HG03558 (cell line): ENCODE measurements at regions not wholly inside any gene's neighbourhood (a gene's known extent, or its start where the extent isn't known, plus 50 kb on each side); places are given as distances from the start of the nearest gene placed in this dataset.

ENCODE experiments used
- ATAC-seq: cut with Tn5 transposase; IDR thresholded peaks from one replicate; pipeline ENCODE4 v1.9.1; 2021; ENCODE audit warnings: moderate number of reproducible peaks; ENCODE audit not compliant: unreplicated experiment; ENCODE audit errors: extremely low read depth

- no peak for ATAC-seq
These were observed 115.9 kb downstream of the ASB7 start for GRCh38 chr15:100718075-100718980.

- no peak for ATAC-seq
These were observed 118.1 kb downstream of the ASB7 start for GRCh38 chr15:100720406-100720967.

DNA sequence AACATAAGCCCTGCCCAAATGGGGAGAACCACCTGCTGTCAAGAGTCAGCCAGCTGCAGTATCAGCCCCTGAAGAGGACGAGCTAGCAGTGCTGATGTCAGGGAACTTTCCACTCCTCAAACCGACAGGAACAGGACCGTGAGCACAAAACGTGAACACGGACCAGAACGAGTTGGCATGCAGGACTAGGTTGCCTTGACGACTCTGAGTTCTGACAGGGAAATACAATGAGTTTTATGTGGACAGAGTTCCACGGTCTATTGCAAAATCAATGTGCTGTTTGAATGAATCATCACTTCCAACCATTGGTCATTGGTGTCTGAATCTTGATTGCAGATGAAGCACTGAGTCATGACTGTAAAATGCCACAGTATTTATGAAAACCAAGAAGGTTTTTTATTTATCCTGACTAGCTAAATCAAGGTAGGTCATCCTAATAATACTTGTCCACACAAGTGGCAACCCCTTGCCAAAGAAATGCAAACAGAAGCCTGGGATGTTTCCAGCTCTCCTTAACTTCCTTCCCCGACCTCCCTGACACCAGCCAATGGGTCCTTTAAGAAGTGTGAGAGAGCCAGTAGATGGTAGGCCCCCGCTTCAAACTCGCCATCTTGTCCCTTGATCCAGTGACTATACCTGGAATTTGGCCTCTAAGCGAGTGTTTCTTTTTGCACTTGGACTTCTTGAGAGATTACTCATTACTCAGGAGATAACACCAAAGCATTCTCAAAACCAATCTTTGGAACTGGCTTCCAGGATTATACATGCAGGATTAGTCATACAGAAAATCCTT lies 119.6 kb downstream of the ASB7 start:
- ATAC-seq = no peak

DNA sequence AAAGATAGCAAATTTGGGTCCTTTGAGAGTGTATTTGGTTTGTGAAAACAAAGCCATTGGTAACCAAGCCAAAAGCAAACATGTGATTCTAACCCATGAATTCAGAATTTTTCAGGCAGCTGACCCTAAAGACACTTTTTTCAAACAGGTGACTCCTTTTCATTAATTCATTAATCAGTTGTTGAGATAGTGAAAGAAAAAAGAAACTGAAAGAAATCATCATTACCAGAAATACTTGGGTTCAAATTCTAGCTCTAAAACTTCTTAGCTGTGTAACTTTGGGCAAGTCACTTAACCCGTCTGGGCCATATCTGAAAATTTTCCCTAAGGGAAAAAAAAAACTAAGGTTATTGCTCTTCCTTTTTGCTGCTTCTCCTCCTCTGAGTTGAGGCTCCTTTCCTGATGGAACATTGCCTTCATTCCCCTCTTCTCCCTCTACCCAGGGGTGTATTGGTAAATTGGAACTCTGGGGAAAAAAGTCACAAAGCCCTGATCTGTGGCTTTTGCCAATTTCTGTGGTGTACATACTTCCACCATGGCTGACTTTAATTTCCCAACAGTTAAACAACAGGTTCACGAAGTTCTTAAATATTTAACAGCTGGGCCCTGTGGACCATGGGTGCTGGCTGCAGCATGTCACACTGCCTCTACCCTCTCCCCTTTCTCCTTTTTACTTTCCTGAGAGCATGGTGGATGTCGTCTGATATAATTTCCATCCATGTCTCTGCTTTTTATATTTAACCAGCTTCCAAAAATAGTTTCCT lies 120.3 kb downstream of the ASB7 start:
- no peak for ATAC-seq

- no peak for ATAC-seq
These were observed 121.0 kb downstream of the ASB7 start for GRCh38 chr15:100723315-100723801.

DNA sequence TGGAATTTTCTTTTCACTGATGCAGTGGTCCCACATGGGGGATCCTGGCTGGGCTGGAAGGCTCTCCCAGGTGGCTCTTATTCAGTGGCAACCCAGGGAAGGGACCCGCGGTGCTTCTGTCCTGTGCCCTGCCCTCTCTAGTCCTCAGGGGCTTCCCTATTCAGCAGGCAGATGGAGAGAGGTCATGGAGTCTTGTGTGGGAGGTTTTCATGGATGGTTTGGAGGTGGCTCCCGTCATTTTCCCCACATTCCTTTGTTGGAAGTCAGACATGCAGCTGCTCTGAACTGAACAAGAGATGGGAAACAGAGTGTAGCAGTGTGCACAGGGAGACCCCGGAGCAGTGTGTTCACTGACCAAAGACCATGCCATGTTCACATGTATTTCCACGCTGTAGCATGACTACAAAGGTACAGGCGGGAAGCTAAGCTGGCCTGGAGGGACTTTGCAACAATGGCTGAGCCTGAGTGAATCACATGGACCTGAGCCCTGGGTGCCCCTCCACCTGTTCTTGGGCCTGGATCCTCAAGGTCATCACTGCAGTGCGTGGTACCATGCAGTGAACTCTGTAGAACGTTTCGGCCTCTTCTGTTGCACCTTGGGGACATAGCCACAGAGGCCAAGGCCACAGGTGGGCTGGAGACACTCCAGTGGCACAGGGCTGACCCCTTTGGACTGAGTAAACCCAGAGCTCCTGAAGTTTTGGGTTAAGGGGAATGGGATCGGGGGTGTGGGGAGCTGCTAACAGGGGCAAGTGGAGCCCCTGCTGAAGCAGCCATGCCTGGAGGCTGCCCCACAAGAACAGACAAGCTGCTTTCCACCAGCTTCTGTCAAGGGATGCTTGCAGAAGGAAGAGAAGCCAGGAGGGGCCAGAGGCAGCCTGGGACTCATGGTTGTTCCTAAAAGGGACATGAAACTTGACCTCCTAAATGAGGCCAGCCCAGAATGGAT lies 123.0 kb downstream of the ASB7 start:
- ATAC-seq = no peak

DNA sequence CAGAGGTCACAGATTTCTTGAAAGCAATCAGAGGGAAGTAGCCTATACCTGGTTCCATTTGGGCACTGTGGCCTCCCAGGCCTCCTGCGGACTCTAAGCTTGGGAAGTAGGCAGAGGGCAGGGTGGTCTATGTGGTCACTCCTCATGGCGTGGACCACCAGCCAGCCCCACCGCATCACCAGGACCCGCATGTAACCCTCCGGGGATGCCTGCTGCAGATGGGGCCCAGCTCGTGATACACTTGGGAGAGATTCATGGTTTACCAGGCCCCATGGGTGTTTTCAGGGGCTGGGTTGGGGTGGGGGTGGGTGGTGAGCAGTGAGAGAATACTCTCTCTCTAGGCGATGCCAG lies 123.7 kb downstream of the ASB7 start:
- ATAC-seq = no peak

GRCh38 chr15:100726421-100727190 lies 124.2 kb downstream of the ASB7 start:
- no peak for ATAC-seq

GRCh38 chr15:100727291-100727851 lies 125.0 kb downstream of the ASB7 start:
- ATAC-seq = no peak

- no peak for ATAC-seq
These were observed 126.2 kb downstream of the ASB7 start for GRCh38 chr15:100728371-100729201.

- ATAC-seq = no peak
These were observed 127.1 kb downstream of the ASB7 start for GRCh38 chr15:100729461-100729860.

DNA sequence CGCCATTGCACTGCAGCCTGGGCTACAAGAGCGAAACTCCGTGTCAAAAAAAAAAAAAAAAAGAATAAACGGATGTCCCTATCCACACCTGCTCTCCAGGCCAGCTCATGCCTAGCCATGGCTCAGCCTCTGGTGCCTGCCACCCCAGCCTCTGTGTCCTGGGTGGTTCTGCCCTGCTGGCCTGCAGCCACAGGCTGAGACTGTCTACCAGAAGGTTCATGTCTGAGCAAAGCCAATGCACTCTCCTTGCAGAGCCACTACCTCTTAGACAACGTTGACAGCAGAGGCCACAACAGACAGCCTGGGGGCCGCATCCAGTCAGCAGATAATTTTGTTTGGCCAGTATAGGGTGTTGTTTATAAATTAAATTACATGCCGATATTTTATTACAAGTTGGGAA lies 127.7 kb downstream of the ASB7 start:
- ATAC-seq = no peak

DNA sequence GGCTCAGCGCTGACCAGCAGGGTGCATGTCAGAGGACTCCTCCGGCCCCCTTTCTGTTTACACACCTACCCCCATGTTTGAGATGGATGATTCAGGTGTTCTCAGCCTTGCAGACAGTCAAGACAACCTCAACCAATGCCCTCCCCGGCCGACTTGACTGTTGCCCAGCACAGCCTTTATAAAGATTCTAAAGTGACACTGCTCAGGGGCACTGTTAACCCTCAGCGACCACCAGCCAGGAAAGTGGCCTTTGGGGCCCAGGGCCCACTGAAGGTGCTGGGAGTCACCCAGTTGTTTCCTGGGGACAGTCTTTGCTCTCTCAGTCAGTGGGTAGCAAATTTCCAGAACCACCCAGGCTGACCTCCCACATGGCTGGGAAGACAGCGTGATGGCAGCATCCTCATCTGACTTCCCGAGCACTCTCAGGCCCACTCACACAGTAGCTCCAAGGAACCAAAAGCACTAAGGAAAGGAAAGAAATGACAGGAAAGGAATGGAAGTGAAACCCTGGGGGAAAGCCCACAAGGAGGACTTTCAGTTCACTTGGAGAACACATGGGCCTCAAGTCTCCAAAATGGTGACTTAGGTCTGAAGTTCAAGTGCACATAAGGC lies 128.4 kb downstream of the ASB7 start:
- no peak for ATAC-seq

- ATAC-seq = no peak
These were observed 129.1 kb downstream of the ASB7 start for GRCh38 chr15:100731267-100732152.

DNA sequence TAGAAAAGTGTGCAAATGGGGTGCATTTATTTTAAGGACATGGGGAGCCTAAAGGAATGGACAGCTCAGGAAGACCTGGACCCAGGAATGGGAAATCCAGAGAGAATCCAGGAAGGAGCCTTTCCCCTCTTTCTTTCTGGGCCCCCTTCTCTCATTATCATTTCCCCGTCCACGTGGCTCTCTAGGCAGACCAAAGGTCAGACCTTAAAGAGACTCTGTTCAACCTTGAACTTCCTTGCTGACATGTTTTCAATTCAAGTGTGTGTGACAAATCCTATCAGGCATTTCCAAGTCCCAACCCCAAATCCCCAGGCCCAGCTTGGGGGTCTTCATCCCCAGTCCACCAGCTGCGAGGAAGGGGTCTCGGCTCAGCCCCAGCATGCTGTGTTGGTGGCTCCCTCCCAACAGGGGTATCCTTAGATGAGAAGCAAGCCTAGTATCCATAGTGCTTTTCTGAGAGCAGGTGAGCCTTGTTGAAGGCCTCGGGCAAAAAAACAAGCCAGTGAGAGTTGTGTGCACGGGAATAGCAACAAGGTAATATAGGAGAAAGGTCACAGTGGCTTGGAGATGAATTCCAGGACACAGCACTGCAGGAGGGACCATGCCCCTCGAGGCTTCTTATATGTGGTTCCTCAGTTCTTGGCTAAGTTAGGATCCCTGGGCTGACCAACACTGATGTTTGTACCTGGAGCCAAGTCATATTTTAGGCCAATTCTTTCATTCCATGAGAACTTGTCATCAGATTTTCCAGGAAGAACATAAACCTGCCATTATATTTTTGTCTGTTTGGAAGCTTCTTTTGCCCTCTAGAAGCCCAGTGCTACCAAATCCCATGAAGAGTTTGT lies 130.0 kb downstream of the ASB7 start:
- no peak for ATAC-seq
